ENCODE measurements at regions not wholly inside any gene's neighbourhood (a gene's known extent, or its start where the extent isn't known, plus 50 kb on each side); places are given as distances from the start of the nearest gene placed in this dataset.

GRCh38 chr9:86653466-86653865 is 293.8 kb downstream of the GAS1 start:
- Histone ChIP-seq H3K9me3 (ENCODE audit: control extremely low read depth in 1 of 3, control insufficient read depth in 2 of 3, insufficient read depth in 1 of 3, low read length in 2 of 3) (peaks cover 0 to 3% (median 0%) of the 10 kb centered on the region in 3 donors), H3K36me3 (replicated peaks in 1 of 2; ENCODE audit: control extremely low read depth in 1 of 2, control insufficient read depth in 1 of 2, extremely low read depth in 1 of 2, insufficient read depth in 2 of 2, low read length in 1 of 2) (no peaks in the 10 kb centered on the region), H3K4me1 (ENCODE audit: control insufficient read depth in 2 of 2, insufficient read depth in 2 of 2, low read length in 2 of 2) (no peaks in the 10 kb centered on the region), H2AFZ (ENCODE audit: insufficient read depth, low read depth, low read length, poor library complexity, severe bottlenecking) (no peak overlapping the region), H4K20me1 (ENCODE audit: control insufficient read depth, insufficient read depth, low read length, poor library complexity, severe bottlenecking) (no peaks in the 10 kb centered on the region), H3K4me3 (ENCODE audit: control extremely low read depth in 1 of 5, extremely low read depth in 1 of 5, insufficient read depth in 1 of 5, low read depth in 2 of 5, low read length in 4 of 5) (no peak overlapping the region), H3K79me2 (ENCODE audit: control insufficient read depth, insufficient read depth, low read length) (no peaks in the 10 kb centered on the region), H3K27me3 (replicated peaks in 1 of 4; ENCODE audit: control extremely low read depth in 1 of 4, control insufficient read depth in 3 of 4, insufficient read depth in 4 of 4, low read length in 3 of 4) (no peaks in the 10 kb centered on the region), H3K27ac (ENCODE audit: low read length in 2 of 2) (no peak overlapping the region), H3K4me2 (replicated peaks; ENCODE audit: low read depth, low read length, poor library complexity, severe bottlenecking) (no peak overlapping the region), H3K9ac (ENCODE audit: low read length) (no peak overlapping the region)
- ATAC-seq (ENCODE audit: low read depth) (no peak), DNase-seq (no peak)
- POLR2A ChIA-PET, result no interaction called here
- CTCF ChIA-PET, result no interaction called here
- TF ChIP-seq EZH2 (IDR thresholded peaks at IDR 0.05; ENCODE audit: borderline replicate concordance, insufficient read depth, low read depth, low read length, poor library complexity, severe bottlenecking), result no peak
- no peak for TF ChIP-seq CTCF (IDR thresholded peaks at IDR 0.05)
- Mint-ChIP-seq H3K4me1 (no peaks in the 10 kb centered on the region), H3K27me3 (no peaks in the 10 kb centered on the region), H3K4me3 (no peak overlapping the region), H3K9me3 (ENCODE audit: insufficient read depth) (peaks cover 4% of the 10 kb centered on the region), H3K27ac (no peak overlapping the region)
- intact Hi-C loops (cut with micrococcal nuclease), result no loop called here
- no CpG with 5 or more reads among the region's 3 CpGs for WGBS (ENCODE audit: insufficient coverage)

GRCh38 chr9:86652736-86653135 is 294.6 kb downstream of the GAS1 start:
- ATAC-seq (ENCODE audit: low read depth), result no peak
- intact Hi-C loops (cut with micrococcal nuclease), result no loop called here
- CTCF ChIA-PET, result no interaction called here

More at GRCh38 chr9:86652736-86653135, 294.6 kb downstream of the GAS1 start:
- Histone ChIP-seq H3K36me3 (replicated peaks in 1 of 2; ENCODE audit: control extremely low read depth in 1 of 2, control insufficient read depth in 1 of 2, extremely low read depth in 1 of 2, insufficient read depth in 2 of 2, low read length in 1 of 2) (no peaks in the 10 kb centered on the region), H4K20me1 (ENCODE audit: control insufficient read depth, insufficient read depth, low read length, poor library complexity, severe bottlenecking) (no peaks in the 10 kb centered on the region), H3K9me3 (ENCODE audit: control extremely low read depth in 1 of 3, control insufficient read depth in 2 of 3, insufficient read depth in 1 of 3, low read length in 2 of 3) (peaks cover 0 to 3% (median 0%) of the 10 kb centered on the region in 3 donors), H3K4me1 (ENCODE audit: control insufficient read depth in 2 of 2, insufficient read depth in 2 of 2, low read length in 2 of 2) (no peaks in the 10 kb centered on the region), H3K4me2 (replicated peaks; ENCODE audit: low read depth, low read length, poor library complexity, severe bottlenecking) (no peak overlapping the region), H3K27ac (ENCODE audit: low read length in 2 of 2) (no peak overlapping the region), H2AFZ (ENCODE audit: insufficient read depth, low read depth, low read length, poor library complexity, severe bottlenecking) (no peak overlapping the region), H3K79me2 (ENCODE audit: control insufficient read depth, insufficient read depth, low read length) (no peaks in the 10 kb centered on the region), H3K4me3 (ENCODE audit: control extremely low read depth in 1 of 5, extremely low read depth in 1 of 5, insufficient read depth in 1 of 5, low read depth in 2 of 5, low read length in 4 of 5) (no peak overlapping the region), H3K9ac (ENCODE audit: low read length) (no peak overlapping the region), H3K27me3 (replicated peaks in 1 of 4; ENCODE audit: control extremely low read depth in 1 of 4, control insufficient read depth in 3 of 4, insufficient read depth in 4 of 4, low read length in 3 of 4) (no peaks in the 10 kb centered on the region)
- no peak for DNase-seq
- WGBS (ENCODE audit: insufficient coverage), result 100% methylated on average over 1 of the region's 2 CpGs
- Mint-ChIP-seq H3K27me3 (no peaks in the 10 kb centered on the region), H3K4me3 (no peak overlapping the region), H3K9me3 (ENCODE audit: insufficient read depth) (peaks cover 4% of the 10 kb centered on the region), H3K27ac (no peak overlapping the region), H3K4me1 (no peaks in the 10 kb centered on the region)
- TF ChIP-seq EZH2 (IDR thresholded peaks at IDR 0.05; ENCODE audit: borderline replicate concordance, insufficient read depth, low read depth, low read length, poor library complexity, severe bottlenecking), result no peak
- TF ChIP-seq CTCF (IDR thresholded peaks at IDR 0.05), result no peak
- POLR2A ChIA-PET, result no interaction called here
